ENCODE measurements at regions not wholly inside any gene's neighbourhood (a gene's known extent, or its start where the extent isn't known, plus 50 kb on each side); places are given as distances from the start of the nearest gene placed in this dataset.
"Not testable (repeated sequence)": the region's sequence is repeated elsewhere in the genome, so short reads cannot be mapped to it uniquely, and the experiment has no call there.

DNA sequence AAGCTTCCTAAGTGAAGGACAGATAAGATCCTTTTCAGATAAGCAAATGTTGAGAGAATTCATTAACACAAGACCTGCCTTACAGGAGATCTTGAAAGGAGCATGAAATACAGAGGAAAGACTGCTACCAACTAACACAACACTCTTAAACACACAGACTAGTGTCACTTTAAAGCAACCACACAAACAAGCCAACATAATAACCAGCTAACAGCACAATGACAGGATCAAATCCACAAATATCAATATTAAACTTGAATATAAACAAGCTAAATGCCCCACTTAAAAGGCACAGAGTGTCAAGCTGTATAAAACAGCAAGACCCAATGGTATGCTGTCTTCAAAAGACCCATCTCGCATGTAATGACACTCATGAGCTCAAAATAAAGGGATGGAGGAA, 70.8 kb upstream of the HMGXB4 start:
- ATAC-seq: no peak

DNA sequence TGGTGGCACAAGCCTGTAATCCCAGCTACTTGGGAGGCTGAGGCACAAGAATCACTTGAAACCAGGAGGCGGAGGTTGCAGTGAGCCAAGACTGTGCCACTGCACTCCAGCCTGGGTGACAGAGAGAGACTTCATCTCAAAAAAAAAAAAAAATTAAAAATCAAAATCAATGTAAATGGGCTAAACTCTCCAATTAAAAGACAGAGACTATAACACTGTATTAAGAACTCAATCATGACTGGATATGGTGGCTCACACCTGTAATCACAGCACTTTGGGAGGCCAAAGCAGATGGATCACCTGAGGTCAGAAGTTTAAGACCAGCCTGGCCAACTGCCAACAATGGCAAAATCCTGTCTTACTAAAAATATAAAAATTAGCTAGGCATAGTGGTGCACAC, 68.4 kb upstream of the HMGXB4 start:
- not testable (repeated sequence) for ATAC-seq

GRCh38 chr22:35189559-35189958, 67.7 kb upstream of the HMGXB4 start:
- no peak for ATAC-seq

DNA sequence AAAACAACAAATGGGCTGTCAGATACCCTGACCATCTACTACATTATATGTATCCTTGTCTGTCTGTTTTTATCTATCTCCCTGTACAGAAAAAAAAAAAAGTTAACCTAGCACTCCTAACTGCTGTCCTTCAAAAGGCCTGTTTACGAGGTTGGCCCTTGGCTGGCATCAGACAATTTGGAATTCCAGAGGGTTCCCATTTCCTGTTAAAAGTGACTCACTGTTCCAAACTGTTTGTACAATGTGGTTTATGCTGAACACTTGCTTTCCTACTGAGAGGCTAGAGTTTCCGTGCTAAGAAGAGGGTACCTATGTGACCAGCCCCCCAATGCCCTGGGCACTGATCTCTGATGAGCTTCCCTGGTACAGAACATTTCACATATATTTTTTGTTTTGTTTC, 65.9 kb upstream of the HMGXB4 start:
- no peak for ATAC-seq

DNA sequence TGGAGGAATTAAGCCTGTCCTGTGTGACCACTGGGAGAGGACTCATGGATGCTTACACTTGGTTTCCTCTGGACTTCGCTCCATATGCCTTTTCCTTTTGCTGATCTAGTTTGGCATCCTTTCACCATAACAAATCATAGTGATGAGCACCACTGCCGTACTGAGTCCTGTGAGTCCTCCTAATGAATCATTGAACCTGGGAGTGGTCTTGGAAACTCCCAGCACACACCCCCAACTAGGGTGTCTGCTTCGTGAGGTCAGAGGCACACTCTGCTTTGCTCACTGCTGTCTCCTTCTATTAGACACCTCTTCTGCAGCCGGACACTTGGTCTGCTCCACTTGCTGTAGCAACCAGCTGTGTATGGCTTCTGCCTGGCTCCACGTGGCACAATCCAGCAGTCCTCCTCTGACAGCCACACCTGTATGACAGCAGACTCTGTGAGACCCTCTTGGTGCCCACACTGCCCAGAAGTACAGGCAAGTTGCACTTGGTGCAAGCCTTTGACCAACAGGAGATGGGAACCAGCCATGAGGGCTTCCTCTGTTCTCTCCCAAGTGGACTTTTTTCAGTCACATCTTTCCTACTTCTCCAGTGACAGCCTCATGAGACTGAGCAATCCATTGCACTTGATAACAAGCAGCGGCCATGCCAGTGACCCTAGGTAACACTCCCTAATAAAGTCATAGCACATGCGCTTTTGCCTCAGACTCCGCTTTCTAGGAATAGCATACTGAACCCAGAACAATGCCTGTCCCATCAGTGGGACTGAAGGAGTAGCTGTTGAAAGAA, 65.0 kb upstream of the HMGXB4 start:
- no peak for ATAC-seq

DNA sequence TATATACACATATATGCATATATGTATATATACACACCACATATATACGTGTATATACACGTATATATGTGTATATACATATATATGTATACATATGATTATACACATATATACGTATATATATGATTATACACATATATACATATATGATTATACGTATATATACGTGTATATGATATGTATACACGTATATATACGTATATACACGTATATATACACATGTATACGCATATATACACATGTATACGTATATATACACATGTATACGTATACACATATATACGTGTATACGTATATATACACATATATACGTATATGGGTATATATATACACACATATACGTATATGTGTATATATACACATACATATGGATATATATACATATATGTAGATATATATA, 62.1 kb upstream of the HMGXB4 start:
- ATAC-seq: no peak

- no peak for ATAC-seq
Observed at GRCh38 chr22:35195821-35196220, 61.5 kb upstream of the HMGXB4 start.

DNA sequence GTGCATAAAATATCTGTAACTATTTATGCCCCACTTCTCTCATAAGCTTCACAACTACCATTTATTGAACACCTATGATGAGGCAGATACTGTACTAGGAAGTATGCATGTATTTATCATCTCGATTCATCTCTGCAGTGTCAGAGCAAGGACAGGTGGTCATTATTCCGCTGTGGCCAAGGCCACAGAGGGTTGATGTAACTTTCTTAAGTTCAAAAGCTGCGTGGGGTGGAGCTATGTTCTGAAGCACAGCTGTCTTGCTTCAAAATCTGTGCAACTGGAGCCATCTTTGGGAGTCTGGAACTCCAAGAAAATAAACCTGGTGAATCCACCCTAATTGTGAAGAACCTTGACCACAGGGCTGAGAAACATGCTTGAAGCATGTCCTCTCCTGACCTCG, 60.2 kb upstream of the HMGXB4 start:
- no peak for ATAC-seq

- ATAC-seq: no peak
Observed at GRCh38 chr22:35197886-35198285, 59.4 kb upstream of the HMGXB4 start.

DNA sequence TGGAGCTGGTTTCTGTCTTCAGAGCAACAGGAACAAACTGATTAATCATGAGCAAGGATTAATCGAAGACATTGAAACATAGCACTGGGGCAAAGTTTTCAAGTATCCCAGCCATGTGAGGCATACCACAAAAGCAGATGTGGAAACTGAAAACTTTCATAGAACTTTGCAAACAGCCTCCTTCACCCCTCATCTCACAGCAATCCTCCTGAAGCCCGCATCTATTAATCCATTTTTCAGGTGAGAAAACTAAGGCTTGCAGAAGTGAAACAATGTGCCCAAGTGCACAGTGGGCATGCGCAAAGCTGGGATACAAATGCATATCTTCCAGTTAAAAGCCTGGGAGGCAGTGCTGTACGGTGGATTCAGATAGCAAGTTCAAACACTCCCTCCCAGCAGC, 58.6 kb upstream of the HMGXB4 start:
- no peak for ATAC-seq

- ATAC-seq: no peak
Observed at GRCh38 chr22:35202376-35202775, 54.9 kb upstream of the HMGXB4 start.

DNA sequence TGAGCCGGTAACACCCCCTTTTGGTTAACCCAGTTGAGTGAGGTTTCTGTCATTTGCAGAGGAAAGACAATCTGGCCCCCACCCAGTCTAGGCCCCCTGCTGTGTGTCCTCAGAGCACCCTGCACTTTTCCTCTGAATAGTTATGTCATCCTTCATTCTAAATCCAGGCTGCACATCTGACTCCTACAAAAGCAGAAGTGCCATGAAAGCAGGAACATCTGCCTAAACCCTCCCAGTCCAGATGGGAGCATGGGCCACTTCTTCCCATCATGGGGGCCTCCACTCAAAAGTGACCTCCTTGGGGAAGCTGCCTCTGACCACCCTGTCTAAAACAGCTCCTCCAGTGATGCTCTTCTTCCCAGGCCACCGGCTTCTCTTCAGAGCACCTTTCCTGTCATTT, 53.7 kb upstream of the HMGXB4 start:
- no peak for ATAC-seq

- ATAC-seq: no peak
Observed at GRCh38 chr22:35204807-35205775, 52.2 kb upstream of the HMGXB4 start.

- ATAC-seq: peak; percentile 17
Observed at GRCh38 chr22:35205961-35206360, 51.3 kb upstream of the HMGXB4 start.

DNA sequence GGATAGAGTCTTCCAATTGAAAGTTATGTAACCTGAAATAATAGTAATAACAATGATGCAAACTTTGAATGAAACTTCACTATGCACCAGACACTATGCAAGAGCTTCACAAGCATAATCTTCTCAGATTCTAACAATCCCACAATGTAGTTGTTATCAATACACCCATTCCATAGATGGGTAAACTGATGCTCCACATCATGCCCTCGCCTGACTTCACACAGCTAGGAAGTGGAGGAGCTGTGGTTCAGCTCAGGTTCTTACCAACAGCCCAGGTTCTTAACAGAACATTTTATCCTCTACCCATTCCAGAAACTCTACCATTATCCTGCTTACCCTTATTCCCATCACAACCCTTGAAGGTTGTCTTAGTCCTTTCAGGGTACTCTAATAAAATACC, 50.4 kb upstream of the HMGXB4 start:
- ATAC-seq: no peak

Measured in esophagus mucosa (tissue), 1 donor.